Hepatocyte (in vitro differentiated cells): ENCODE measurements at regions not wholly inside any gene's neighbourhood (a gene's known extent, or its start where the extent isn't known, plus 50 kb on each side); places are given as distances from the start of the nearest gene placed in this dataset.

ENCODE experiments used
- DNase-seq: peaks from one replicate; pipeline ENCODE4 v3.0.0-alpha.2; 2016; ENCODE audit warnings: low spot score
- H2AFZ ChIP-seq: fragments of 200-600 bp; sonication (generic); 2 replicates; pipeline ENCODE4 v1.6.0; 2016; ENCODE audit warnings: antibody characterized with exemption, mild to moderate bottlenecking
- H3K27ac ChIP-seq: fragments of 200-600 bp; sonication (generic); 2 replicates; pipeline ENCODE4 v1.5.1; 2016; ENCODE audit warnings: mild to moderate bottlenecking
- H3K27me3 ChIP-seq: fragments of 200-600 bp; sonication (generic); 2 replicates; pipeline ENCODE4 v1.6.1; 2016
- H3K36me3 ChIP-seq: fragments of 200-600 bp; sonication (generic); replicated peaks from 2 replicates; pipeline ENCODE4 v1.5.1; 2016; ENCODE audit warnings: low read depth; ENCODE audit not compliant: insufficient read depth
- H3K4me1 ChIP-seq: fragments of 200-600 bp; sonication (generic); 2 replicates; pipeline ENCODE4 v1.5.1; 2016; ENCODE audit warnings: mild to moderate bottlenecking, moderate library complexity; ENCODE audit not compliant: insufficient read depth
- H3K4me2 ChIP-seq: fragments of 200-600 bp; sonication (generic); 2 replicates; pipeline ENCODE4 v1.6.0; 2016
- H3K4me3 ChIP-seq: fragments of 200-600 bp; sonication (generic); 2 replicates; pipeline ENCODE4 v1.5.1; 2016; ENCODE audit warnings: mild to moderate bottlenecking
- H3K79me2 ChIP-seq: fragments of 200-600 bp; sonication (generic); 2 replicates; pipeline ENCODE4 v1.6.0; 2017; ENCODE audit warnings: mild to moderate bottlenecking
- H3K9me2 ChIP-seq: fragments of 200-600 bp; sonication (generic); replicated peaks from 2 replicates; pipeline ENCODE4 v1.6.0; 2017; ENCODE audit warnings: mild to moderate bottlenecking; ENCODE audit not compliant: insufficient read depth
- H3K9me3 ChIP-seq: fragments of 200-600 bp; sonication (generic); 2 replicates; pipeline ENCODE4 v1.5.1; 2016; ENCODE audit warnings: low read depth, mild to moderate bottlenecking
- H4K20me1 ChIP-seq: fragments of 200-600 bp; sonication (generic); 2 replicates; pipeline ENCODE4 v1.6.0; 2016; ENCODE audit warnings: mild to moderate bottlenecking; ENCODE audit not compliant: insufficient read depth, poor library complexity, severe bottlenecking
- CTCF ChIP-seq: fragments of 200-600 bp; sonication (generic); IDR thresholded peaks from 2 replicates; pipeline ENCODE4 v1.5.1; 2016; ENCODE audit warnings: antibody characterized with exemption, mild to moderate bottlenecking; ENCODE audit not compliant: poor library complexity
- EZH2 ChIP-seq: fragments of 200-600 bp; sonication (generic); IDR thresholded peaks from 2 replicates; pipeline ENCODE4 v1.6.1; 2016; ENCODE audit warnings: antibody characterized with exemption, mild to moderate bottlenecking, borderline replicate concordance
- EZH2phosphoT487 ChIP-seq: fragments of 200-600 bp; sonication (generic); IDR thresholded peaks from one replicate; pipeline ENCODE4 v1.6.1; 2018; ENCODE audit warnings: antibody characterized with exemption, mild to moderate bottlenecking, low read depth, moderate library complexity; ENCODE audit not compliant: unreplicated experiment, severe bottlenecking
- WGBS: methylation state at CpG from one replicate; pipeline ENCODE4 v1.1.6; 2016; ENCODE audit warnings: low lambda C conversion rate; ENCODE audit errors: missing lambda C conversion rate; 5-methylcytosine and 5-hydroxymethylcytosine counted together

- whole genome bisulfite sequencing: 66% methylated on average over 5 of the region's 5 CpGs
- no peak for TF ChIP-seq EZH2phosphoT487
- no peak for TF ChIP-seq EZH2
- TF ChIP-seq CTCF: no peak
- H2AFZ ChIP-seq: no peak overlapping the region
- no peaks in the 10 kb centered on the region for H3K9me2 ChIP-seq
- DNase-seq: peak; percentile 51
- no peak overlapping the region for H3K27ac ChIP-seq
- no peaks in the 10 kb centered on the region for H3K79me2 ChIP-seq
- H4K20me1 ChIP-seq: no peaks in the 10 kb centered on the region
- H3K27me3 ChIP-seq: no peaks in the 10 kb centered on the region
- no peak overlapping the region for H3K4me3 ChIP-seq
- no peaks in the 10 kb centered on the region for H3K9me3 ChIP-seq
- H3K4me1 ChIP-seq: peaks cover 10% of the 10 kb centered on the region
- no peaks in the 10 kb centered on the region for H3K36me3 ChIP-seq
- no peak overlapping the region for H3K4me2 ChIP-seq
Measured at GRCh38 chr6:113447088-113447831, 409.9 kb upstream of the MARCKS start.

- H3K4me1 ChIP-seq: peaks cover 10% of the 10 kb centered on the region
Measured at GRCh38 chr6:113449051-113449450, 408.1 kb upstream of the MARCKS start.

DNA sequence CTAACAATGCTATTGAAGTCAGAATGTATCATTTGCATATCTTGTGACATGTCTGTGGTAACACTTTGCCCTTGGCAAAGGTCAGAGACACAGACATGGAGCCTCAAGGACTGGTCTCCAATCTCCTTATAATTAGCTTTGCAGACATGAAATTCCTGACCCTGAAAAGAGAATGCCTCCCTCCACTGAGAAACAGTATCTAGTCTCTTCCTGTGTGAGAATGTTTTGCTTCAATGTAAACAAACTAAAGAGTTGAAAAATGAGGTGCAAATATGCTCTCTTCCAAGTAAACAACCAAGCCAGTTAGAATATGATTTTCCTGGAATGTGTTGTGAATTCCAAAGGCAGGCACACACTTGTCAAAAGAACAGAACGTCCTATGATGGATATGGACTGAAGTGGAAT lies 407.1 kb upstream of the MARCKS start:
- Histone ChIP-seq H3K4me2 (no peak overlapping the region), H3K36me3 (no peaks in the 10 kb centered on the region), H3K27ac (peak overlapping the region; percentile 24), H3K9me3 (no peaks in the 10 kb centered on the region), H3K9me2 (no peaks in the 10 kb centered on the region), H2AFZ (no peak overlapping the region), H3K4me3 (no peak overlapping the region), H4K20me1 (no peaks in the 10 kb centered on the region), H3K4me1 (peaks cover 10% of the 10 kb centered on the region), H3K27me3 (no peaks in the 10 kb centered on the region), H3K79me2 (no peaks in the 10 kb centered on the region)
- 65% methylated on average over 1 of the region's 1 CpG for WGBS
- TF ChIP-seq EZH2phosphoT487 (no peak), EZH2 (no peak), CTCF (no peak)
- no peak for DNase-seq

More at GRCh38 chr6:113449051-113449450, 408.1 kb upstream of the MARCKS start:
- no peaks in the 10 kb centered on the region for H4K20me1 ChIP-seq
- no peaks in the 10 kb centered on the region for H3K36me3 ChIP-seq
- H3K79me2 ChIP-seq: no peaks in the 10 kb centered on the region
- H3K9me3 ChIP-seq: no peaks in the 10 kb centered on the region
- H3K4me3 ChIP-seq: no peak overlapping the region
- no peak for DNase-seq
- no peak overlapping the region for H2AFZ ChIP-seq
- H3K4me2 ChIP-seq: no peak overlapping the region
- TF ChIP-seq EZH2 (no peak), EZH2phosphoT487 (no peak), CTCF (no peak)
- H3K27me3 ChIP-seq: no peaks in the 10 kb centered on the region
- no peaks in the 10 kb centered on the region for H3K9me2 ChIP-seq
- peak overlapping the region; percentile 24 for H3K27ac ChIP-seq
